Nephron progenitor cell (in vitro differentiated cells): ENCODE measurements at regions not wholly inside any gene's neighbourhood (a gene's known extent, or its start where the extent isn't known, plus 50 kb on each side); places are given as distances from the start of the nearest gene placed in this dataset.

Experiments
- DNase-seq: peaks from one replicate; pipeline ENCODE4 v3.0.0; 2021
- H3K27ac Mint-ChIP-seq: 2 replicates; pipeline ENCODE4 v1.8.0; 2021; ENCODE audit warnings: mild to moderate bottlenecking, moderate library complexity, mixed read lengths
- H3K27me3 Mint-ChIP-seq: 2 replicates; pipeline ENCODE4 v1.8.0; 2021; ENCODE audit warnings: mild to moderate bottlenecking, low read depth, mixed read lengths; ENCODE audit not compliant: poor library complexity
- H3K36me3 Mint-ChIP-seq: 2 replicates; pipeline ENCODE4 v1.8.0; 2021; ENCODE audit warnings: low read depth, mixed read lengths
- H3K4me1 Mint-ChIP-seq: 2 replicates; pipeline ENCODE4 v1.8.0; 2021; ENCODE audit warnings: mixed read lengths
- H3K4me3 Mint-ChIP-seq: 2 replicates; pipeline ENCODE4 v1.8.0; 2021; ENCODE audit warnings: mild to moderate bottlenecking, moderate library complexity, mixed read lengths
- H3K9me3 Mint-ChIP-seq: 2 replicates; pipeline ENCODE4 v1.8.0; 2021; ENCODE audit warnings: mild to moderate bottlenecking, moderate library complexity, mixed read lengths
- TF ChIP-seq, protein P1 (sequence below): fragments of 200-600 bp; sonication (generic); IDR thresholded peaks from 2 replicates; pipeline ENCODE4 v1.5.0; 2021; ENCODE audit warnings: antibody characterized with exemption

DNA sequence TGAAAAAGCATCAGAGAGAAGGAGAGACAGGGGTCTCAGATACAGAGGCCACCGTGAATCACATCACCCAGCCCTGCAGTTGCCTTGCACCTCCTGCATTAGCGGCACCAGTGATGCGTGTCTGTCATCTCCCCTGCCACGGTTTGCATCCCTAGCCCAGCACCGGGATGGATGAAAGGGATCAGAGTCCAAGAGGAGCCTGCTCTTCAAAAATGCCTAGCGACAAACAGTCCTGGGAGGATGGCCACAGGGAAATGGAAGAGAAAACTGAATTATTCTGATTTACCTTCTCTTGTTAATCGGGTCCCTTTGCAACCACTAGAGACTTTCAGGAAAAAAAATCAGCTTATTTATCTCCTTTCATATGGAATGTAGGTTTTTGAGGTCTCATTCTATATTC lies 495.6 kb upstream of the KIRREL3 start:
- peaks cover 23% of the 10 kb centered on the region for H3K4me1 Mint-ChIP-seq
- H3K36me3 Mint-ChIP-seq = peaks cover 9% of the 10 kb centered on the region
- no peak for DNase-seq
- peaks cover 36% of the 10 kb centered on the region for H3K9me3 Mint-ChIP-seq
- H3K4me3 Mint-ChIP-seq = no peak overlapping the region
- TF ChIP-seq, protein P1, sequence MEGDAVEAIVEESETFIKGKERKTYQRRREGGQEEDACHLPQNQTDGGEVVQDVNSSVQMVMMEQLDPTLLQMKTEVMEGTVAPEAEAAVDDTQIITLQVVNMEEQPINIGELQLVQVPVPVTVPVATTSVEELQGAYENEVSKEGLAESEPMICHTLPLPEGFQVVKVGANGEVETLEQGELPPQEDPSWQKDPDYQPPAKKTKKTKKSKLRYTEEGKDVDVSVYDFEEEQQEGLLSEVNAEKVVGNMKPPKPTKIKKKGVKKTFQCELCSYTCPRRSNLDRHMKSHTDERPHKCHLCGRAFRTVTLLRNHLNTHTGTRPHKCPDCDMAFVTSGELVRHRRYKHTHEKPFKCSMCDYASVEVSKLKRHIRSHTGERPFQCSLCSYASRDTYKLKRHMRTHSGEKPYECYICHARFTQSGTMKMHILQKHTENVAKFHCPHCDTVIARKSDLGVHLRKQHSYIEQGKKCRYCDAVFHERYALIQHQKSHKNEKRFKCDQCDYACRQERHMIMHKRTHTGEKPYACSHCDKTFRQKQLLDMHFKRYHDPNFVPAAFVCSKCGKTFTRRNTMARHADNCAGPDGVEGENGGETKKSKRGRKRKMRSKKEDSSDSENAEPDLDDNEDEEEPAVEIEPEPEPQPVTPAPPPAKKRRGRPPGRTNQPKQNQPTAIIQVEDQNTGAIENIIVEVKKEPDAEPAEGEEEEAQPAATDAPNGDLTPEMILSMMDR = no peak
- peaks cover 6% of the 10 kb centered on the region for H3K27me3 Mint-ChIP-seq
- no peak overlapping the region for H3K27ac Mint-ChIP-seq

DNA sequence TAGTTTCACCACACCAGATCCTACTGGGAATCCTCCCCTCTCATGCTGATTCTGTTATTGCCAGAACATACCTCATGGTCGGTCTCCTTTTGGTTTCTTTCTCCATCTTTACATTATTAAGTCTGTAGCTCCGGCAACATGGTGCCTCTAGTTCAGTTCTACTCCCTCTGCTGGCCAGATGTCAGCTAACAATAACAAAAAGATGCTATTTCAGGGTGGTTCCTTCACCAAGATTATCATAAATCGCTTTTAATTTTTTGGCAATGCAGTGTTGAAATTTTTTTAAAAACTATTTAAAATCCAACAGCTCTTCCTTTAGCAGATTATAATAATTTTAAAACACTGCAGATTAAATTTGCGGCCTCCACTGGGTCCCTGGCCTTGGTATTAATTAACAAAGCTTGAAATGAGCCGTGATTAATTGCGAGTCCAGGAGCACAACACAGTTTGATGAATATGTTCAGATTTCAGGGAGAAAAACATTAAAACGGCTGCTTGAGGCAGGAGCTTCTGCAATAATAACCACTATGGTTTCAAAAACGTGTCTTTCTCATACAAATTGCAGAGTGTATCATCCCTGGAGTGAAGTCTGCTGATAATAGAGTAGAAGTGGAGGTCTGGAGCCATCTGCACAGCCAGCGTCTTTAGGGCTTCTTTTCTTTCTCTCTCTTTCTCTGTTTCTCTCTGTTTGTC lies 492.9 kb upstream of the KIRREL3 start:
- Mint-ChIP-seq H3K4me3 (no peak overlapping the region), H3K27ac (no peak overlapping the region), H3K36me3 (peaks cover 9% of the 10 kb centered on the region), H3K27me3 (peaks cover 6% of the 10 kb centered on the region), H3K4me1 (peaks cover 23% of the 10 kb centered on the region), H3K9me3 (peaks cover 42% of the 10 kb centered on the region)
- TF ChIP-seq, protein P1 = peak; percentile 50
- no peak for DNase-seq

DNA sequence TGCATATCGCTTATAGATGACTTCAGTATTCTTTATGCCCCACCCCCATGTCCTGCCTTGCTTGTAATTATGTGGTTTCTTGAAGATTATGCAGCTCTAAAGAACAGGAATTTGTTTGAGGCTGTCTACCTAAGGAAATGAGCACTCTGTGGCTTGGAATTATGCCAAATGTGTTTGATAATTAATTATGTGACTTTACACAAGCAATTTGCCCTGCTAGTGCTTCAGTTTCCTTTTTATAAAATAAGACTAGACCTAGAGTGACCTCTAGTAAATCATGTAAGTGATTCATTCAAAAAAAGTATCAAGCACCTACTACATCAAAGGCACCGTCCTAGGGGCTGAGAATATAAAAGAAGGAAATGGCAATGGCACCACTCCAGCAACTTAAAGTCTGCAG lies 491.5 kb upstream of the KIRREL3 start:
- H3K36me3 Mint-ChIP-seq = peaks cover 9% of the 10 kb centered on the region
- no peak for DNase-seq

DNA sequence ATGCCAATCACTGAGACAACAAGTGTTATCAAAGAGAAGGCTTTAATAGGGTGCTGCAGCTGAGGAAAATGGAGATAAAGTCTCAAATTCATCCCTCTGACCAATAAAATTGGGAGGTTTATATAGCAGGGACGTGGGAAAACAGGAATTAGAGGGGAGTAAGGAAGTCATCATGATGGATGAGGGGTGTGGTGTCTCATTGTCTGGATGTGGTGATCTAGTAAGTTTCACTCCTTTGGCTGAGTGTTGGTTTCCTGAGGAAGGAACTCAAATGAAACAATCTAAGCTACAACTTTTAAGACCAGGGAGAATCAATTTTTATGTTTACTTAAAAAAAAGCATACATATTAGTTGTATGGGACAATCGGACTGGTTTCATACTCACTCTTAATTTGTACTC lies 491.0 kb upstream of the KIRREL3 start:
- Mint-ChIP-seq H3K27ac (no peak overlapping the region), H3K27me3 (peaks cover 6% of the 10 kb centered on the region), H3K4me1 (peaks cover 23% of the 10 kb centered on the region), H3K4me3 (no peak overlapping the region), H3K36me3 (peaks cover 9% of the 10 kb centered on the region), H3K9me3 (peaks cover 50% of the 10 kb centered on the region)
- TF ChIP-seq, protein P1 = no peak
- DNase-seq = no peak

More for the DNA sequence above, 491.5 kb upstream of the KIRREL3 start:
- Mint-ChIP-seq H3K27ac (no peak overlapping the region), H3K27me3 (peaks cover 6% of the 10 kb centered on the region), H3K9me3 (peaks cover 50% of the 10 kb centered on the region), H3K4me1 (peaks cover 23% of the 10 kb centered on the region), H3K4me3 (no peak overlapping the region)
- TF ChIP-seq, protein P1 = no peak

DNA sequence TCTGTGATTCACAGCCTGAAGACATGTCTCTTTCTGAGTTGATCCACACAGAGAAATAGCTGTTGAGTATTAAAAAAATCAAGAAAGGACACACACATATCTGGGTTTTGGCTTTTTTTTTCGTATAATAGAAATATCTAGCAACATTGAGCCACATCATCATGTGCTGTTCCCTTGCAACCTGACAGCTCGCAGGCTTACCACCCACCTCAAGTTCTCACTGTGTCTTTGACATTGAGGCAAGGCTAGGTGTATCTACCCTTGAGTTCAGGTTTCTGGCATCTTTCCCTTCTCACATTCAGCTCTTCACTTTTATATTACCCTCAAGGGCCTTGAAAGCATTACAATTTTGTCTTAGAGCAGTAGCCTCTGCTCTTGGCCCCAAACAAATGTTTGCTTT lies 490.3 kb upstream of the KIRREL3 start:
- no peak overlapping the region for H3K4me3 Mint-ChIP-seq
- DNase-seq = no peak
- peaks cover 9% of the 10 kb centered on the region for H3K36me3 Mint-ChIP-seq
- peaks cover 5% of the 10 kb centered on the region for H3K27me3 Mint-ChIP-seq
- H3K4me1 Mint-ChIP-seq = peaks cover 20% of the 10 kb centered on the region
- peaks cover 50% of the 10 kb centered on the region for H3K9me3 Mint-ChIP-seq
- TF ChIP-seq, protein P1 = no peak
- H3K27ac Mint-ChIP-seq = no peak overlapping the region

DNA sequence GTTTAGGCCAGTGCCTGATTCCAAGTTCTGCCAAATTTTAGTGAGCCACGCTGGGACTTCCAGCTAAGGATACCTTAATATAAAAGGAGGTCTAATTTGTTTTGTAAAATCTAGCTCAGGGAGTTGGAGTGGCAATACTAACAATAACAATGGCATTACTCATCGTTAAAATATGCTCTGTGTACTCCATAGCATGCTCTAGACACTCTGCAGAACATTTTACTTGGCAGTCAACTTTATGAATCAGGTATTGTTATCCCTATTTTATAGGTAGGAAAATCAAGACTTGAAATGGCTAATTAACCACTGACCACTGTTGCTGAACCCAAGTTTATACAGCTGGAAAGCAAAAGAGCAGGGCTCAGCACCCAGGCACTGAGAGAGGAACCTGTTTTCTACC lies 485.0 kb upstream of the KIRREL3 start:
- Mint-ChIP-seq H3K27ac (no peak overlapping the region), H3K4me3 (no peak overlapping the region), H3K4me1 (no peaks in the 10 kb centered on the region), H3K9me3 (peaks cover 19% of the 10 kb centered on the region), H3K36me3 (no peaks in the 10 kb centered on the region), H3K27me3 (no peaks in the 10 kb centered on the region)
- DNase-seq = no peak
- TF ChIP-seq, protein P1 = no peak
